ENCODE measurements at regions not wholly inside any gene's neighbourhood (a gene's known extent, or its start where the extent isn't known, plus 50 kb on each side); places are given as distances from the start of the nearest gene placed in this dataset.

DNA sequence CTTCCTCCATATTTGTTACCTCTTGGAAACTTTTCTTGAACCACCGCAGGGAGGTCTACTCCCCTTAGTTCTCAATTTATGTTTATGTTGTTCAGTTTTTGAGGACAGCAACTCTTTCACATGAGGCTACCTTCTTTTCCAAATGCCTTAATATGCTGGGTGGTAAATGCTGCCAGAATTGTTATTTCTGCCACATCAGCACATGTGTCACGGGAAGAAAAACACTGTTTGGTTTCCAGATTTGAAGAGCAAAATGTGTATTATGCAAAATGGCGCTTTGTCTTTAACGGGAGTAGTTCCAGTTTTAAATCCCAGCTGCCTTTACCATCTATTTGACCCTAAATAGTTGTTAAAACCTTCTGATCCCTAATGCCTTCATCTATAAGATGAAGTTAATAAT lies 606.2 kb upstream of the TBL1XR1 start:
- no peaks in the 10 kb centered on the region for H3K36me3 ChIP-seq (ENCODE audit: insufficient read depth, low read length)
- no peaks in the 10 kb centered on the region for H3F3A ChIP-seq (ENCODE audit: insufficient read depth, low read length, poor library complexity, severe bottlenecking)
- H3K9ac ChIP-seq (ENCODE audit: low read length), result no peak overlapping the region
- TF ChIP-seq RAD21 (conservative IDR thresholded peaks at IDR 0.05), result no peak
- no peak for TF ChIP-seq MXI1 (conservative IDR thresholded peaks at IDR 0.05; ENCODE audit: poor library complexity, severe bottlenecking)
- no peak overlapping the region for H3K4me3 ChIP-seq (ENCODE audit: low read length)
- H2AFZ ChIP-seq (ENCODE audit: low read depth, low read length), result no peak overlapping the region
- no peak overlapping the region for H3K27ac ChIP-seq (ENCODE audit: low read length)
- H3K79me2 ChIP-seq (replicated peaks; ENCODE audit: insufficient read depth, low read length), result no peaks in the 10 kb centered on the region
- no peaks in the 10 kb centered on the region for H3K9me2 ChIP-seq (ENCODE audit: insufficient read depth, low read length)
- H4K20me1 ChIP-seq (ENCODE audit: insufficient read depth), result no peaks in the 10 kb centered on the region
- no peaks in the 10 kb centered on the region for H3K27me3 ChIP-seq (ENCODE audit: insufficient read depth, low read depth, low read length)
- H3K9me3 ChIP-seq (ENCODE audit: low read length), result no peaks in the 10 kb centered on the region
- H3K4me2 ChIP-seq (ENCODE audit: low read length), result no peak overlapping the region

DNA sequence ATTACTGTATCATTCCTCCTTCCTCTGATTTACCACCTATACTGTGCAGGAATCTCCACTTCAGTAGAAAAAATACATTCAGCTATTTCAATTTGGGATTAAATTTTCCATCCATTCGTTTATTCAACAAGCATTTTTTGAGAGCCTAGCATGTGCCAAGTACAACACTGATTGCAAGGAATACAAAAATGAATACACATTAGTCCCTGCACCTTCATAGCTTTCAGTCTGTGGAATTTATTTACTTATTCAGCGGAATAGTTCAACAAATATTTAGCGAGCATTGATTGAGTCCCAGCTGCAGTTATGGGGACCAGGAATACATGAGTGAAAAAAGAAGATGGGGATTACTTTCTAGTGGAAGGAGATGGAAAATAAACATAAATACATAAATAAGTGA lies 606.8 kb upstream of the TBL1XR1 start:
- Histone ChIP-seq H3K4me3 (ENCODE audit: low read length) (no peak overlapping the region), H3K9ac (ENCODE audit: low read length) (no peak overlapping the region), H3F3A (ENCODE audit: insufficient read depth, low read length, poor library complexity, severe bottlenecking) (no peaks in the 10 kb centered on the region), H2AFZ (ENCODE audit: low read depth, low read length) (no peak overlapping the region), H3K9me2 (ENCODE audit: insufficient read depth, low read length) (no peaks in the 10 kb centered on the region), H3K36me3 (ENCODE audit: insufficient read depth, low read length) (no peaks in the 10 kb centered on the region), H3K9me3 (ENCODE audit: low read length) (no peaks in the 10 kb centered on the region), H4K20me1 (ENCODE audit: insufficient read depth) (no peaks in the 10 kb centered on the region), H3K27ac (ENCODE audit: low read length) (no peak overlapping the region), H3K27me3 (ENCODE audit: insufficient read depth, low read depth, low read length) (no peaks in the 10 kb centered on the region), H3K79me2 (replicated peaks; ENCODE audit: insufficient read depth, low read length) (no peaks in the 10 kb centered on the region), H3K4me2 (ENCODE audit: low read length) (no peak overlapping the region)
- TF ChIP-seq MXI1 (conservative IDR thresholded peaks at IDR 0.05; ENCODE audit: poor library complexity, severe bottlenecking), result no peak
- TF ChIP-seq, protein P1, sequence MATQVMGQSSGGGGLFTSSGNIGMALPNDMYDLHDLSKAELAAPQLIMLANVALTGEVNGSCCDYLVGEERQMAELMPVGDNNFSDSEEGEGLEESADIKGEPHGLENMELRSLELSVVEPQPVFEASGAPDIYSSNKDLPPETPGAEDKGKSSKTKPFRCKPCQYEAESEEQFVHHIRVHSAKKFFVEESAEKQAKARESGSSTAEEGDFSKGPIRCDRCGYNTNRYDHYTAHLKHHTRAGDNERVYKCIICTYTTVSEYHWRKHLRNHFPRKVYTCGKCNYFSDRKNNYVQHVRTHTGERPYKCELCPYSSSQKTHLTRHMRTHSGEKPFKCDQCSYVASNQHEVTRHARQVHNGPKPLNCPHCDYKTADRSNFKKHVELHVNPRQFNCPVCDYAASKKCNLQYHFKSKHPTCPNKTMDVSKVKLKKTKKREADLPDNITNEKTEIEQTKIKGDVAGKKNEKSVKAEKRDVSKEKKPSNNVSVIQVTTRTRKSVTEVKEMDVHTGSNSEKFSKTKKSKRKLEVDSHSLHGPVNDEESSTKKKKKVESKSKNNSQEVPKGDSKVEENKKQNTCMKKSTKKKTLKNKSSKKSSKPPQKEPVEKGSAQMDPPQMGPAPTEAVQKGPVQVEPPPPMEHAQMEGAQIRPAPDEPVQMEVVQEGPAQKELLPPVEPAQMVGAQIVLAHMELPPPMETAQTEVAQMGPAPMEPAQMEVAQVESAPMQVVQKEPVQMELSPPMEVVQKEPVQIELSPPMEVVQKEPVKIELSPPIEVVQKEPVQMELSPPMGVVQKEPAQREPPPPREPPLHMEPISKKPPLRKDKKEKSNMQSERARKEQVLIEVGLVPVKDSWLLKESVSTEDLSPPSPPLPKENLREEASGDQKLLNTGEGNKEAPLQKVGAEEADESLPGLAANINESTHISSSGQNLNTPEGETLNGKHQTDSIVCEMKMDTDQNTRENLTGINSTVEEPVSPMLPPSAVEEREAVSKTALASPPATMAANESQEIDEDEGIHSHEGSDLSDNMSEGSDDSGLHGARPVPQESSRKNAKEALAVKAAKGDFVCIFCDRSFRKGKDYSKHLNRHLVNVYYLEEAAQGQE (IDR thresholded peaks at IDR 0.05; ENCODE audit: borderline replicate concordance), result no peak
- no peak for TF ChIP-seq SMC3 (conservative IDR thresholded peaks at IDR 0.05; ENCODE audit: poor library complexity)
- TF ChIP-seq EP300 (conservative IDR thresholded peaks at IDR 0.05; ENCODE audit: poor library complexity, severe bottlenecking), result no peak
- no peak for TF ChIP-seq EZH2 (IDR thresholded peaks at IDR 0.05; ENCODE audit: borderline replicate concordance, insufficient read depth, low read length, poor library complexity, severe bottlenecking)
- no peak for TF ChIP-seq TAF1 (IDR thresholded peaks at IDR 0.05; ENCODE audit: low read depth)
- TF ChIP-seq POLR2AphosphoS5 (IDR thresholded peaks at IDR 0.05), result no peak
- TF ChIP-seq, protein P2, sequence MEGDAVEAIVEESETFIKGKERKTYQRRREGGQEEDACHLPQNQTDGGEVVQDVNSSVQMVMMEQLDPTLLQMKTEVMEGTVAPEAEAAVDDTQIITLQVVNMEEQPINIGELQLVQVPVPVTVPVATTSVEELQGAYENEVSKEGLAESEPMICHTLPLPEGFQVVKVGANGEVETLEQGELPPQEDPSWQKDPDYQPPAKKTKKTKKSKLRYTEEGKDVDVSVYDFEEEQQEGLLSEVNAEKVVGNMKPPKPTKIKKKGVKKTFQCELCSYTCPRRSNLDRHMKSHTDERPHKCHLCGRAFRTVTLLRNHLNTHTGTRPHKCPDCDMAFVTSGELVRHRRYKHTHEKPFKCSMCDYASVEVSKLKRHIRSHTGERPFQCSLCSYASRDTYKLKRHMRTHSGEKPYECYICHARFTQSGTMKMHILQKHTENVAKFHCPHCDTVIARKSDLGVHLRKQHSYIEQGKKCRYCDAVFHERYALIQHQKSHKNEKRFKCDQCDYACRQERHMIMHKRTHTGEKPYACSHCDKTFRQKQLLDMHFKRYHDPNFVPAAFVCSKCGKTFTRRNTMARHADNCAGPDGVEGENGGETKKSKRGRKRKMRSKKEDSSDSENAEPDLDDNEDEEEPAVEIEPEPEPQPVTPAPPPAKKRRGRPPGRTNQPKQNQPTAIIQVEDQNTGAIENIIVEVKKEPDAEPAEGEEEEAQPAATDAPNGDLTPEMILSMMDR (IDR thresholded peaks at IDR 0.05; ENCODE audit: poor library complexity, severe bottlenecking), result no peak
- no peak for TF ChIP-seq RAD21 (conservative IDR thresholded peaks at IDR 0.05)

DNA sequence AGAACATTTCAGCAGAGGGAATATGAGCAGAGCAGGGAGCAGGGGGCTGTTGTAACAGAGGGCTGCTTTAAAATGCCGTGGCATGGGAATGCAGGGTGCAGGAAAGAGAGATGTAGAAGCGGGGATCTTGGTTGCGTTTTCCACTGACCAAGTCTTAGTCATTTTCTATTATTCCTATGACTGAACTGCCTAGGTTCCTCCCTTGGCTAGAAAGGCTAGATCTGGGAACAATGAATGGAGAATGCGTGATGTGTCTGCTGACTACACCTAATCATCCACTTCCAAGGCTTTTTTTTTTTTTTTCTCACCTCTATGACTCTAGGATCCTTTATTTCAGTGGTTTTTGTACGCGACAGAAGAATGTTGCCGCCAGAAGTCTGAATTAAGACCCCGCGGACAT lies 607.4 kb upstream of the TBL1XR1 start:
- no peak for TF ChIP-seq POLR2AphosphoS5 (IDR thresholded peaks at IDR 0.05)
- no peak for TF ChIP-seq TAF1 (IDR thresholded peaks at IDR 0.05; ENCODE audit: low read depth)
- no peak for TF ChIP-seq SMC3 (conservative IDR thresholded peaks at IDR 0.05; ENCODE audit: poor library complexity)
- TF ChIP-seq EP300 (conservative IDR thresholded peaks at IDR 0.05; ENCODE audit: poor library complexity, severe bottlenecking), result no peak
- TF ChIP-seq MXI1 (conservative IDR thresholded peaks at IDR 0.05; ENCODE audit: poor library complexity, severe bottlenecking), result no peak
- TF ChIP-seq EZH2 (IDR thresholded peaks at IDR 0.05; ENCODE audit: borderline replicate concordance, insufficient read depth, low read length, poor library complexity, severe bottlenecking), result no peak
- no peak overlapping the region for H3K27ac ChIP-seq (ENCODE audit: low read length)
- no peak overlapping the region for H3K4me3 ChIP-seq (ENCODE audit: low read length)

More for the DNA sequence above, 607.4 kb upstream of the TBL1XR1 start:
- no peaks in the 10 kb centered on the region for H4K20me1 ChIP-seq (ENCODE audit: insufficient read depth)
- no peaks in the 10 kb centered on the region for H3K9me3 ChIP-seq (ENCODE audit: low read length)
- H2AFZ ChIP-seq (ENCODE audit: low read depth, low read length), result no peak overlapping the region
- H3K36me3 ChIP-seq (ENCODE audit: insufficient read depth, low read length), result no peaks in the 10 kb centered on the region
- H3K9ac ChIP-seq (ENCODE audit: low read length), result no peak overlapping the region
- H3K79me2 ChIP-seq (replicated peaks; ENCODE audit: insufficient read depth, low read length), result no peaks in the 10 kb centered on the region
- H3K4me2 ChIP-seq (ENCODE audit: low read length), result no peak overlapping the region
- no peaks in the 10 kb centered on the region for H3K27me3 ChIP-seq (ENCODE audit: insufficient read depth, low read depth, low read length)
- no peaks in the 10 kb centered on the region for H3K9me2 ChIP-seq (ENCODE audit: insufficient read depth, low read length)
- no peaks in the 10 kb centered on the region for H3F3A ChIP-seq (ENCODE audit: insufficient read depth, low read length, poor library complexity, severe bottlenecking)

Measured in neural cell (in vitro differentiated cells).